ENCODE measurements at regions not wholly inside any gene's neighbourhood (a gene's known extent, or its start where the extent isn't known, plus 50 kb on each side); places are given as distances from the start of the nearest gene placed in this dataset.

DNA sequence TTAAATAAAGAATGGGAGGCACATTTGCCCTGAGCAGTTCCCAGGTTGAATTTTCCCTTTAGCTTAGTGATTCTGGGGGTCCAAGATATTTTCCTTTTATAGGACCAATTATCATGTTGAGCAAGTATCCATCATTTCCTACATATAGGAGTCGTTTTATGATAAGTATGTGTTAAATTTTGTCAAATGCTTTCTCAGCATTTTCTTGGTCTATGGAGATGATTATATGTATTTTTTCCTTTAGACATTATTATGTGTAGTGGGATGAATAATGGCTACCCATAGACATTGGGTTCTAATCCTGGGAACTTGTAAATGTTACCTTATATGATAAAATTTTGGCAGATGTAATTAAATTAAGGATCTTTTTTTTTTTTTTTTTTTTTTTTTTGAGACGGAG is 128.7 kb downstream of the LMO4 start (continued):
- TF ChIP-seq, protein P1, sequence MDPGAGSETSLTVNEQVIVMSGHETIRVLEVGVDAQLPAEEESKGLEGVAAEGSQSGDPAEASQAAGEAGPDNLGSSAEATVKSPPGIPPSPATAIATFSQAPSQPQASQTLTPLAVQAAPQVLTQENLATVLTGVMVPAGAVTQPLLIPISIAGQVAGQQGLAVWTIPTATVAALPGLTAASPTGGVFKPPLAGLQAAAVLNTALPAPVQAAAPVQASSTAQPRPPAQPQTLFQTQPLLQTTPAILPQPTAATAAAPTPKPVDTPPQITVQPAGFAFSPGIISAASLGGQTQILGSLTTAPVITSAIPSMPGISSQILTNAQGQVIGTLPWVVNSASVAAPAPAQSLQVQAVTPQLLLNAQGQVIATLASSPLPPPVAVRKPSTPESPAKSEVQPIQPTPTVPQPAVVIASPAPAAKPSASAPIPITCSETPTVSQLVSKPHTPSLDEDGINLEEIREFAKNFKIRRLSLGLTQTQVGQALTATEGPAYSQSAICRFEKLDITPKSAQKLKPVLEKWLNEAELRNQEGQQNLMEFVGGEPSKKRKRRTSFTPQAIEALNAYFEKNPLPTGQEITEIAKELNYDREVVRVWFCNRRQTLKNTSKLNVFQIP (CRISPR knock-in tag; IDR thresholded peaks at IDR 0.05; ENCODE audit: borderline replicate concordance, low read depth), result no peak
- TF ChIP-seq, protein P2, sequence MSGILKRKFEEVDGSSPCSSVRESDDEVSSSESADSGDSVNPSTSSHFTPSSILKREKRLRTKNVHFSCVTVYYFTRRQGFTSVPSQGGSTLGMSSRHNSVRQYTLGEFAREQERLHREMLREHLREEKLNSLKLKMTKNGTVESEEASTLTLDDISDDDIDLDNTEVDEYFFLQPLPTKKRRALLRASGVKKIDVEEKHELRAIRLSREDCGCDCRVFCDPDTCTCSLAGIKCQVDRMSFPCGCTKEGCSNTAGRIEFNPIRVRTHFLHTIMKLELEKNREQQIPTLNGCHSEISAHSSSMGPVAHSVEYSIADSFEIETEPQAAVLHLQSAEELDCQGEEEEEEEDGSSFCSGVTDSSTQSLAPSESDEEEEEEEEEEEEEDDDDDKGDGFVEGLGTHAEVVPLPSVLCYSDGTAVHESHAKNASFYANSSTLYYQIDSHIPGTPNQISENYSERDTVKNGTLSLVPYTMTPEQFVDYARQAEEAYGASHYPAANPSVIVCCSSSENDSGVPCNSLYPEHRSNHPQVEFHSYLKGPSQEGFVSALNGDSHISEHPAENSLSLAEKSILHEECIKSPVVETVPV (CRISPR knock-in tag; IDR thresholded peaks at IDR 0.05), result no peak
- TF ChIP-seq ISL1 (CRISPR knock-in tag; IDR thresholded peaks at IDR 0.05), result no peak
- no peak for TF ChIP-seq ZNF8 (CRISPR knock-in tag; IDR thresholded peaks at IDR 0.05)

DNA sequence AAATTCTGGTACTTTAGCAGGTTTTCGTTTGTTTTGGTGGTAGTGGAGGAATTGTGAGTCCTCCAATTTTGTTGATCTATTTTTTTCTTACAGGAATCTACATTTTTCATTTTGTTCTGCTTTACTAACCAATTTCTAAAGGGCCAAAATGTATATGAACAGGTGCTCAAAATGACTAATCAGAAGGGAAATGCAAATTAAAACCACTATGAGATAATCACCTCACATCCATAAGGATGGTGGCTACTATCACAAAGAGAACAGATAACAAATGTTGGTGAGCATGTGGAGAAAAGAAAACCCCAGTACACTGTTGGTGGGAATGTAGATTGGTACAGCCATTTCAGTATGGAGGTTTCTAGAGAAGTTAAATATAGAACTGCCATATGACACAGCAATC is 134.2 kb downstream of the LMO4 start:
- TF ChIP-seq SNAI2 (CRISPR knock-in tag; IDR thresholded peaks at IDR 0.05) (no peak), BACH2 (CRISPR knock-in tag; IDR thresholded peaks at IDR 0.05; ENCODE audit: borderline replicate concordance) (no peak), PPARA (CRISPR knock-in tag; IDR thresholded peaks at IDR 0.05; ENCODE audit: borderline replicate concordance) (no peak), ZFP30 (CRISPR knock-in tag; IDR thresholded peaks at IDR 0.05) (no peak), ZC3H10 (CRISPR knock-in tag; IDR thresholded peaks at IDR 0.05) (no peak), ARNTL (CRISPR knock-in tag; IDR thresholded peaks at IDR 0.05; ENCODE audit: borderline replicate concordance, low read depth) (no peak), TCF4 (CRISPR knock-in tag; IDR thresholded peaks at IDR 0.05; ENCODE audit: borderline replicate concordance) (no peak), OSR1 (CRISPR knock-in tag; IDR thresholded peaks at IDR 0.05) (no peak), TOX (CRISPR knock-in tag; IDR thresholded peaks at IDR 0.05; ENCODE audit: borderline replicate concordance) (no peak), ESRRG (CRISPR knock-in tag; IDR thresholded peaks at IDR 0.05) (no peak), ISL1 (CRISPR knock-in tag; IDR thresholded peaks at IDR 0.05) (no peak), ZNF8 (CRISPR knock-in tag; IDR thresholded peaks at IDR 0.05) (no peak), RARB (CRISPR knock-in tag; IDR thresholded peaks at IDR 0.05) (no peak), ZFP3 (CRISPR knock-in tag; IDR thresholded peaks at IDR 0.05) (no peak)
- TF ChIP-seq, protein P1 (CRISPR knock-in tag; IDR thresholded peaks at IDR 0.05; ENCODE audit: borderline replicate concordance, low read depth), result no peak
- TF ChIP-seq, protein P2 (CRISPR knock-in tag; IDR thresholded peaks at IDR 0.05), result no peak
- TF ChIP-seq, protein P3, sequence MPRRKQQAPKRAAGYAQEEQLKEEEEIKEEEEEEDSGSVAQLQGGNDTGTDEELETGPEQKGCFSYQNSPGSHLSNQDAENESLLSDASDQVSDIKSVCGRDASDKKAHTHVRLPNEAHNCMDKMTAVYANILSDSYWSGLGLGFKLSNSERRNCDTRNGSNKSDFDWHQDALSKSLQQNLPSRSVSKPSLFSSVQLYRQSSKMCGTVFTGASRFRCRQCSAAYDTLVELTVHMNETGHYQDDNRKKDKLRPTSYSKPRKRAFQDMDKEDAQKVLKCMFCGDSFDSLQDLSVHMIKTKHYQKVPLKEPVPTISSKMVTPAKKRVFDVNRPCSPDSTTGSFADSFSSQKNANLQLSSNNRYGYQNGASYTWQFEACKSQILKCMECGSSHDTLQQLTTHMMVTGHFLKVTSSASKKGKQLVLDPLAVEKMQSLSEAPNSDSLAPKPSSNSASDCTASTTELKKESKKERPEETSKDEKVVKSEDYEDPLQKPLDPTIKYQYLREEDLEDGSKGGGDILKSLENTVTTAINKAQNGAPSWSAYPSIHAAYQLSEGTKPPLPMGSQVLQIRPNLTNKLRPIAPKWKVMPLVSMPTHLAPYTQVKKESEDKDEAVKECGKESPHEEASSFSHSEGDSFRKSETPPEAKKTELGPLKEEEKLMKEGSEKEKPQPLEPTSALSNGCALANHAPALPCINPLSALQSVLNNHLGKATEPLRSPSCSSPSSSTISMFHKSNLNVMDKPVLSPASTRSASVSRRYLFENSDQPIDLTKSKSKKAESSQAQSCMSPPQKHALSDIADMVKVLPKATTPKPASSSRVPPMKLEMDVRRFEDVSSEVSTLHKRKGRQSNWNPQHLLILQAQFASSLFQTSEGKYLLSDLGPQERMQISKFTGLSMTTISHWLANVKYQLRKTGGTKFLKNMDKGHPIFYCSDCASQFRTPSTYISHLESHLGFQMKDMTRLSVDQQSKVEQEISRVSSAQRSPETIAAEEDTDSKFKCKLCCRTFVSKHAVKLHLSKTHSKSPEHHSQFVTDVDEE (CRISPR knock-in tag; IDR thresholded peaks at IDR 0.05), result no peak
- TF ChIP-seq, protein P4, sequence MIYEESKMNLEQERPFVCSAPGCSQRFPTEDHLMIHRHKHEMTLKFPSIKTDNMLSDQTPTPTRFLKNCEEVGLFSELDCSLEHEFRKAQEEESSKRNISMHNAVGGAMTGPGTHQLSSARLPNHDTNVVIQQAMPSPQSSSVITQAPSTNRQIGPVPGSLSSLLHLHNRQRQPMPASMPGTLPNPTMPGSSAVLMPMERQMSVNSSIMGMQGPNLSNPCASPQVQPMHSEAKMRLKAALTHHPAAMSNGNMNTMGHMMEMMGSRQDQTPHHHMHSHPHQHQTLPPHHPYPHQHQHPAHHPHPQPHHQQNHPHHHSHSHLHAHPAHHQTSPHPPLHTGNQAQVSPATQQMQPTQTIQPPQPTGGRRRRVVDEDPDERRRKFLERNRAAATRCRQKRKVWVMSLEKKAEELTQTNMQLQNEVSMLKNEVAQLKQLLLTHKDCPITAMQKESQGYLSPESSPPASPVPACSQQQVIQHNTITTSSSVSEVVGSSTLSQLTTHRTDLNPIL (CRISPR knock-in tag; IDR thresholded peaks at IDR 0.05; ENCODE audit: low read depth), result no peak
- ATAC-seq, result no peak

DNA sequence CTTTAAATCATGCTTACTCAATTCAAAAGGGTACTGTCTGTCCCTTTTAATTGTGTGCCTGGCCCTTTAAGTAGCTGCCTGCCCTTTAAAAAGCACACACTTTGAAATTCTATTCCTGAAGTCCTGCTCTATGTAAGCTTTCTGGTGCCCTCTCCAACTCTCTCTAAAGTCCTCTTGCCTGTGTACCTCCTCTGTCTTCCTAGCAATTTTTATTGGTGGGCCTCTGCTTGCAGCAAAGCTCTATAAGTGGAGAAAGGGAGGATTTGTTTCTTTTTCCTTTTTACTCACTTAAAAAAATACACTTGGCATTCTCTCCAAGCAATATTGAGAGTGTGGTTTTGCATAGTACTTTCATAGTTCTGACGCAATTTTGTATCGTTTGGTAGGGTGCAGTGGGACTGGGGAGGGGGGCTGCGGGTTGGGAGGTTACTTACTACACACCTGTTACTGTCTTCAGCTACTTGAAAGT is 135.4 kb downstream of the LMO4 start:
- ATAC-seq, result no peak
- TF ChIP-seq GLIS3 (CRISPR knock-in tag; IDR thresholded peaks at IDR 0.05) (no peak), ZFP30 (CRISPR knock-in tag; IDR thresholded peaks at IDR 0.05) (no peak), RARB (CRISPR knock-in tag; IDR thresholded peaks at IDR 0.05) (no peak), ZNF565 (CRISPR knock-in tag; conservative IDR thresholded peaks at IDR 0.05; ENCODE audit: low read depth) (no peak), TCF4 (CRISPR knock-in tag; IDR thresholded peaks at IDR 0.05; ENCODE audit: borderline replicate concordance) (no peak), ZFP3 (CRISPR knock-in tag; IDR thresholded peaks at IDR 0.05) (no peak), BACH2 (CRISPR knock-in tag; IDR thresholded peaks at IDR 0.05; ENCODE audit: borderline replicate concordance) (no peak), SNAI2 (CRISPR knock-in tag; IDR thresholded peaks at IDR 0.05) (no peak), PPARA (CRISPR knock-in tag; IDR thresholded peaks at IDR 0.05; ENCODE audit: borderline replicate concordance) (no peak), ARNTL (CRISPR knock-in tag; IDR thresholded peaks at IDR 0.05; ENCODE audit: borderline replicate concordance, low read depth) (no peak)
- TF ChIP-seq, protein P3 (CRISPR knock-in tag; IDR thresholded peaks at IDR 0.05), result no peak
- TF ChIP-seq, protein P2 (CRISPR knock-in tag; IDR thresholded peaks at IDR 0.05), result no peak
